HG03460 (cell line): ENCODE measurements at regions not wholly inside any gene's neighbourhood (a gene's known extent, or its start where the extent isn't known, plus 50 kb on each side); places are given as distances from the start of the nearest gene placed in this dataset.

Experiments used
- ATAC-seq: cut with Tn5 transposase; IDR thresholded peaks from one replicate; pipeline ENCODE4 v1.9.1; 2021; ENCODE audit not compliant: unreplicated experiment

- no peak for ATAC-seq
Measured at GRCh38 chr7:21214657-21215056, 213.2 kb upstream of the SP4 start.

GRCh38 chr7:21215307-21215706 is 212.6 kb upstream of the SP4 start:
- no peak for ATAC-seq

GRCh38 chr7:21217365-21217764 is 210.5 kb upstream of the SP4 start:
- no peak for ATAC-seq

GRCh38 chr7:21218155-21218554 is 209.7 kb upstream of the SP4 start:
- ATAC-seq = no peak

GRCh38 chr7:21221130-21221529 is 206.8 kb upstream of the SP4 start:
- no peak for ATAC-seq

- no peak for ATAC-seq
Measured at GRCh38 chr7:21238400-21239116, 189.3 kb upstream of the SP4 start.

GRCh38 chr7:21243265-21243664 is 184.6 kb upstream of the SP4 start:
- no peak for ATAC-seq

GRCh38 chr7:21251151-21251800 is 176.6 kb upstream of the SP4 start:
- no peak for ATAC-seq

GRCh38 chr7:21253740-21254687 is 173.9 kb upstream of the SP4 start:
- peak; percentile 61 for ATAC-seq

GRCh38 chr7:21256310-21256877 is 171.5 kb upstream of the SP4 start:
- ATAC-seq = no peak

- ATAC-seq = no peak
Measured at GRCh38 chr7:21260939-21261338, 166.9 kb upstream of the SP4 start.

- no peak for ATAC-seq
Measured at GRCh38 chr7:21261627-21262594, 166.0 kb upstream of the SP4 start.

- ATAC-seq = no peak
Measured at GRCh38 chr7:21269021-21269420, 158.9 kb upstream of the SP4 start.

- ATAC-seq = no peak
Measured at GRCh38 chr7:21276471-21277035, 151.3 kb upstream of the SP4 start.

GRCh38 chr7:21278944-21279343 is 148.9 kb upstream of the SP4 start:
- ATAC-seq = no peak

GRCh38 chr7:21281193-21281592 is 146.7 kb upstream of the SP4 start:
- ATAC-seq = no peak

GRCh38 chr7:21293771-21294170 is 134.1 kb upstream of the SP4 start:
- no peak for ATAC-seq

- ATAC-seq = no peak
Measured at GRCh38 chr7:21299766-21300165, 128.1 kb upstream of the SP4 start.

GRCh38 chr7:21300692-21301091 is 127.2 kb upstream of the SP4 start:
- ATAC-seq = no peak
